H1 (cell line): ENCODE measurements at regions not wholly inside any gene's neighbourhood (a gene's known extent, or its start where the extent isn't known, plus 50 kb on each side); places are given as distances from the start of the nearest gene placed in this dataset.

Source experiments
- HDAC2 ChIP-seq, 2 experiments: fragments of 300-600 bp in 1 of 2; sonication (generic) in 1 of 2; IDR thresholded peaks; 2 replicates each; pipeline ENCODE4 v1.6.1; 2011 to 2012; ENCODE audit warnings: low read depth in 2 of 2, low read length in 2 of 2, mild to moderate bottlenecking in 2 of 2, moderate library complexity in 2 of 2, borderline replicate concordance in 1 of 2, inconsistent platforms in 1 of 2
- TAF1 ChIP-seq: IDR thresholded peaks from 2 replicates; pipeline ENCODE4 v1.6.1; 2011; ENCODE audit warnings: mild to moderate bottlenecking, low read depth, low read length
- TAF7 ChIP-seq: optimal IDR thresholded peaks from 2 replicates; pipeline ENCODE3; 2011; ENCODE audit warnings: low read depth, mild to moderate bottlenecking, inconsistent platforms, low read length, moderate library complexity, borderline replicate concordance

DNA sequence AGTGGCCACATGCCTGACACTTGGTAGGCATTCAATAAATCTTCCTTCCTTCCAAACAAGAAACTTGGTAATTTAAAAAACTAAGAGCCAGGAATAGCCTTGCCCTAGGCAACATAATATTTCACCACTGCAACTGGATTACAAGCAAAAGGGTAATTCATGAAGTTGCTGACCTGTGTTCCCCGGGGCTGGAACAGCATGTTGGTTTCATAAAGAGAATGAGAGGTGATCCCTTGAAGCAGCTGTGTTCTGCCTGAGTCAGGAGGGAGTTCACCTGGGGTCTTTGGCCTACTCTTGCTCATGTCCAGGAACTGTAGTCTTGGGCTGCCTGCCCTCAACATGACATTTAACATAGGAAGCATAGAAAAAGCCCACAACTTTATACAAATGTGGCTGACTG is 329.0 kb upstream of the DAB1 start (continued):
- TF ChIP-seq TAF7, result no peak
- TF ChIP-seq HDAC2 (IDR thresholded peaks at IDR 0.05; ENCODE audit: borderline replicate concordance in 1 of 2, low read depth in 2 of 2, low read length in 2 of 2), result no peak
- no peak for TF ChIP-seq TAF1
